ENCODE measurements at regions not wholly inside any gene's neighbourhood (a gene's known extent, or its start where the extent isn't known, plus 50 kb on each side); places are given as distances from the start of the nearest gene placed in this dataset.

DNA sequence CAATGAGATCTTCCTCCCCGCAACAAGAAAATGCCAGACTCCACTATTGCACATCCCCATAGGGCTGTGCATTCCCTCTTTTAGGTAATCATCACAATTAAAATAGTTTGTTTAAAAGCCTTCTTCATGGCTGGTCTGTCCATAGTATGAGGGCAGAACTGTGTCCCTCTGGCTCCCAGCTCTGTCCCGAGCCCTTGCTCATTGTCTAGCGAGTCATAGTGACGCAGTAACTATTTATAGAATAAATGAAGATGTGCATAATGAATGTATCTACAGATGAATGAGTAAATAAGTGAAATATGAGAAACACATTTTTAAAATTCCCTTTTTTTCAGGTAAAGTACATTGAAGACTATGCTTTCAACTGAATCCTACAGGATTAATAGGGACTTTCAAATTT, 128.4 kb upstream of the TMC3 start:
- H3K9ac ChIP-seq (ENCODE audit: extremely low read depth, insufficient read length, low read length), result no peak overlapping the region
- no peak overlapping the region for H2AFZ ChIP-seq (ENCODE audit: low read length)
- H2BK15ac ChIP-seq (ENCODE audit: low read depth, low read length), result no peak overlapping the region
- Mint-ChIP-seq H3K9me3 (peaks cover 7 to 8% of the 10 kb centered on the region in 2 experiments), H3K27me3 (ENCODE audit: low read depth) (no peaks in the 10 kb centered on the region; the same call in 1 of the 2 replicates), H3K4me1 (peaks cover 5 to 6% of the 10 kb centered on the region in 2 experiments), H3K4me3 (no peak overlapping the region), H3K27ac (no peak overlapping the region), H3K36me3 (ENCODE audit: insufficient read depth in 1 of 3, low read depth in 3 of 3) (no peaks in the 10 kb centered on the region; a peak in 1 of 7 replicates)
- no peak overlapping the region for H2BK12ac ChIP-seq (ENCODE audit: insufficient read length, low read depth, low read length)
- H2AK5ac ChIP-seq (ENCODE audit: insufficient read length, low read length), result no peak overlapping the region
- no peak overlapping the region for H3K27ac ChIP-seq (ENCODE audit: insufficient read length, low read depth, low read length)
- H2BK5ac ChIP-seq (ENCODE audit: insufficient read length, low read length), result no peak overlapping the region
- no peak overlapping the region for H3K4me2 ChIP-seq (ENCODE audit: insufficient read depth, insufficient read length, low read length)
- no peaks in the 10 kb centered on the region for H4K20me1 ChIP-seq (ENCODE audit: control insufficient read depth, insufficient read depth, insufficient read length)
- no peak overlapping the region for H4K91ac ChIP-seq (ENCODE audit: insufficient read length, low read depth, low read length)
- no peak overlapping the region for H3K14ac ChIP-seq (ENCODE audit: insufficient read depth, low read length)
- H3K56ac ChIP-seq (ENCODE audit: insufficient read length, low read depth, low read length), result no peak overlapping the region
- no peaks in the 10 kb centered on the region for H3K27me3 ChIP-seq (ENCODE audit: insufficient read depth, low read length)
- no peak overlapping the region for H4K5ac ChIP-seq (ENCODE audit: insufficient read length, low read depth, low read length)
- H3K23me2 ChIP-seq (ENCODE audit: insufficient read length, low read depth, low read length, poor library complexity, severe bottlenecking), result no peaks in the 10 kb centered on the region
- no peak overlapping the region for H3K4ac ChIP-seq (ENCODE audit: low read depth, low read length)
- no peak overlapping the region for H2BK20ac ChIP-seq (ENCODE audit: low read depth, low read length, poor library complexity, severe bottlenecking)
- no peak overlapping the region for H3T11ph ChIP-seq (ENCODE audit: low read length)
- no peaks in the 10 kb centered on the region for H3K79me1 ChIP-seq (ENCODE audit: insufficient read depth, low read depth, low read length, poor library complexity, severe bottlenecking)
- TF ChIP-seq, protein P1, sequence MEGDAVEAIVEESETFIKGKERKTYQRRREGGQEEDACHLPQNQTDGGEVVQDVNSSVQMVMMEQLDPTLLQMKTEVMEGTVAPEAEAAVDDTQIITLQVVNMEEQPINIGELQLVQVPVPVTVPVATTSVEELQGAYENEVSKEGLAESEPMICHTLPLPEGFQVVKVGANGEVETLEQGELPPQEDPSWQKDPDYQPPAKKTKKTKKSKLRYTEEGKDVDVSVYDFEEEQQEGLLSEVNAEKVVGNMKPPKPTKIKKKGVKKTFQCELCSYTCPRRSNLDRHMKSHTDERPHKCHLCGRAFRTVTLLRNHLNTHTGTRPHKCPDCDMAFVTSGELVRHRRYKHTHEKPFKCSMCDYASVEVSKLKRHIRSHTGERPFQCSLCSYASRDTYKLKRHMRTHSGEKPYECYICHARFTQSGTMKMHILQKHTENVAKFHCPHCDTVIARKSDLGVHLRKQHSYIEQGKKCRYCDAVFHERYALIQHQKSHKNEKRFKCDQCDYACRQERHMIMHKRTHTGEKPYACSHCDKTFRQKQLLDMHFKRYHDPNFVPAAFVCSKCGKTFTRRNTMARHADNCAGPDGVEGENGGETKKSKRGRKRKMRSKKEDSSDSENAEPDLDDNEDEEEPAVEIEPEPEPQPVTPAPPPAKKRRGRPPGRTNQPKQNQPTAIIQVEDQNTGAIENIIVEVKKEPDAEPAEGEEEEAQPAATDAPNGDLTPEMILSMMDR (conservative IDR thresholded peaks at IDR 0.05), result no peak
- DNase-seq, result no peak
- WGBS (ENCODE audit: extremely low coverage, insufficient read length, low lambda C conversion rate), result no CpG with 5 or more reads among the region's 4 CpGs
- no peak overlapping the region for H3K18ac ChIP-seq (ENCODE audit: insufficient read length, low read depth, low read length)
- H3K4me1 ChIP-seq (ENCODE audit: insufficient read depth, low read length), result no peaks in the 10 kb centered on the region; the same call in 1 of the 2 replicates
- no peak overlapping the region for H2BK120ac ChIP-seq (ENCODE audit: low read depth, low read length, poor library complexity, severe bottlenecking)
- no peaks in the 10 kb centered on the region for H3K79me2 ChIP-seq (ENCODE audit: insufficient read depth, low read length)
- H4K8ac ChIP-seq (replicated peaks; ENCODE audit: insufficient read length, low read depth, low read length), result no peak overlapping the region
- H3K23ac ChIP-seq (ENCODE audit: insufficient read length, low read depth, low read length), result no peak overlapping the region
- H3K9me3 ChIP-seq (ENCODE audit: control insufficient read depth, low read depth, low read length), result no peaks in the 10 kb centered on the region

Data from H9 (cell line).